ENCODE measurements at regions not wholly inside any gene's neighbourhood (a gene's known extent, or its start where the extent isn't known, plus 50 kb on each side); places are given as distances from the start of the nearest gene placed in this dataset.

DNA sequence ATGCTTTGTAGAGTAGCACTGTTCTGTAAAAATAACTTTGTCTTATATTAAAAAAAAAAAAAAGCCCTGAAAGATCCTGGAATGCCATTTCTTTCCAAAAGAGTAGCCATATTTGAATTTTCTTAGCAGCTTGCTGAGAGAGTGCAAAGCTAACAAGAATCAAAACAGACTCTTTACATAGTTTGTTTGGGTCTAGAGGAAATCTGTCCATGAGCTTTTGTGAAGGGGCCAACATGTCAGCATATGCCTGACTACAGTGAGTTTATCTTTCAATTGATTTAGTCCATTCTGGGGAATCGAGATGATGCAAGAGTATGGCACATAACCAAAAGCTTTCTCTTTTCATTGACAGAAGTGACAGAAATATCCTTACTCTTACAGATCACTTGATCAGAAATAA is 777.7 kb upstream of the ACVR2A start:
- DNase-seq (no peak), FAIRE-seq (no peak)
- Histone ChIP-seq H3K27ac (ENCODE audit: low read depth in 1 of 3, low read length in 2 of 3) (no peak overlapping the region), H3K36me3 (ENCODE audit: control insufficient read depth in 3 of 3, insufficient read depth in 2 of 3, low read depth in 1 of 3, low read length in 3 of 3) (no peaks in the 10 kb centered on the region), H3K4me3 (ENCODE audit: low read depth in 1 of 3, low read length in 3 of 3) (no peak overlapping the region), H3K27me3 (ENCODE audit: control insufficient read depth in 3 of 3, insufficient read depth in 3 of 3, low read length in 3 of 3) (no peaks in the 10 kb centered on the region), H3K4me1 (ENCODE audit: control insufficient read depth in 3 of 3, insufficient read depth in 2 of 3, low read depth in 1 of 3, low read length in 2 of 3) (no peaks in the 10 kb centered on the region), H3K9me3 (ENCODE audit: control insufficient read depth in 2 of 2, insufficient read depth in 1 of 2, low read depth in 1 of 2, low read length in 1 of 2) (no peaks in the 10 kb centered on the region)
- 76 to 93% (median 77%) methylated on average over 1 of the region's 1 CpG for WGBS, 3 donors

DNA sequence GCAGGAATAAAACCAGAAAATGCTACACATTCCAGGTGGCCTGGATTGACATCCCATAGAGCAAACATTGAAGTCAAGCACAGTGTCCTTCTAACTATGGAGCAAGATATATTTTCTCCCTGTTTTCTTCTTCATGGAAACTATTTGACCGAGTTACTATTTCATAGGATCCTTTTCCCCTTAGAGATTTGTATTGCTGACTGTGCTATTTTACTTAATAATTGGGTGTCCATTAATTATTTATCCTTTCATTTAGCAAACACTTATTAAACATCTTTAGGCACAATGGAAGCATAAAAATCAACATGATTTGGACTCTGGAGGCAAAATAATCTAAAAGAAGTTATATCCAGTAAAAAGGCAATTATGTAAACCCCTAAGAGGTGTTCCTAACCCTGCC is 782.8 kb upstream of the ACVR2A start:
- DNase-seq: no peak
- H3K9me3 ChIP-seq (ENCODE audit: control insufficient read depth in 2 of 2, insufficient read depth in 1 of 2, low read depth in 1 of 2, low read length in 1 of 2): no peaks in the 10 kb centered on the region
- no peaks in the 10 kb centered on the region for H3K27me3 ChIP-seq (ENCODE audit: control insufficient read depth in 3 of 3, insufficient read depth in 3 of 3, low read length in 3 of 3)
- no peak for FAIRE-seq
- H3K4me1 ChIP-seq (ENCODE audit: control insufficient read depth in 3 of 3, insufficient read depth in 2 of 3, low read depth in 1 of 3, low read length in 2 of 3): no peaks in the 10 kb centered on the region
- no peaks in the 10 kb centered on the region for H3K36me3 ChIP-seq (ENCODE audit: control insufficient read depth in 3 of 3, insufficient read depth in 2 of 3, low read depth in 1 of 3, low read length in 3 of 3)
- no peak overlapping the region for H3K4me3 ChIP-seq (ENCODE audit: low read depth in 1 of 3, low read length in 3 of 3)
- 0 to 36% (median 7%) methylated on average over 1 of the region's 1 CpG for WGBS, 3 donors
- H3K27ac ChIP-seq (ENCODE audit: low read depth in 1 of 3, low read length in 2 of 3): no peak overlapping the region

DNA sequence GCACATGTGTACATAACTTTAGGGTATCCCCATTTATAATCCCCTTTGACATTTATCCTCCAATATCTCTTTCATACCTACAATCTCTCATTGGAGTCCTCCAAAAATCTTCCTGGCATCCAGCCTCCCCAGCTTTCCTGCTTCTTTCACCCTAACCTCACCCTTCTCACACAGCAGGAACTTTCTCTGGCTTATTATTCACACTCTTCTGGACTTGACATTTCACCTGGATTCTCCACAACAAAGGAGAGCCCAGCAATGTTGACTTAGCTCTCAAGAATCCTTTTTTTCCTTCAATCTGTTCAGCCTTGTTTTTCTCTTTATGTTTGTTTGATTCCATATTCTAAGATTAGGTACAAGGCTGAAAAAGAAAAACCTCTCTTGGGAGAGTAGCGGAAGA is 783.6 kb upstream of the ACVR2A start:
- DNase-seq (no peak), FAIRE-seq (no peak)
- WGBS, 3 donors: 94 to 98% (median 96%) methylated on average over 1 of the region's 1 CpG
- H3K9me3 ChIP-seq (ENCODE audit: control insufficient read depth in 2 of 2, insufficient read depth in 1 of 2, low read depth in 1 of 2, low read length in 1 of 2): no peaks in the 10 kb centered on the region
- no peaks in the 10 kb centered on the region for H3K27me3 ChIP-seq (ENCODE audit: control insufficient read depth in 3 of 3, insufficient read depth in 3 of 3, low read length in 3 of 3)
- no peak overlapping the region for H3K4me3 ChIP-seq (ENCODE audit: low read depth in 1 of 3, low read length in 3 of 3)
- no peaks in the 10 kb centered on the region for H3K36me3 ChIP-seq (ENCODE audit: control insufficient read depth in 3 of 3, insufficient read depth in 2 of 3, low read depth in 1 of 3, low read length in 3 of 3)
- H3K4me1 ChIP-seq (ENCODE audit: control insufficient read depth in 3 of 3, insufficient read depth in 2 of 3, low read depth in 1 of 3, low read length in 2 of 3): no peaks in the 10 kb centered on the region
- H3K27ac ChIP-seq (ENCODE audit: low read depth in 1 of 3, low read length in 2 of 3): no peak overlapping the region

DNA sequence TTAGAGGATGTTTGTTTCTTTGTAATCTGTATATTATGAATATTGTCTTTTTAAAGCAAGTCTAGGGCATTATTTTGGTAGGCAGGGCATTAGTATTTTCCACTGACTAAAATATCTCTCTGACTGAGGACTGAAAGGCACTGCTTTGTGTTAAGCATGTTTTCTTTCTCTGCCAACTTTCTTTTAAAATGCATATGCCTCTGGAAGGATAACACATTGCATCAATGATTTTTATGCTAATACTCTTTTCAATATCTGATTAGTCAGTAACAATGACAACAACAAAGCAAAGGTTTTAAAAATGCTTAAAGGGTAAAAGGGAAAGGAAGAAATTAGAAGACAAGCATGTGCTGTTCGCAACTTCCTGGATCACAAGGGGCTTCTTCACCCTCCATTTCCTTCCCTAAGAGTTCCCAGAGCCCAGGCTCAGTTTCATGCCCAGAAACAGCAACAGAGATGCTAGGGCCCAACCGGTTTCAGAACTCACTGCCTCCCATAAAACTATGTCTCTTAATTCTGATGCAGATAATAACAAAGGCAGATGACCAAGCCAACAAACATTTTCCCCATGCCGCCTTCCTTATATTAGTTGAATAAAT is 786.8 kb upstream of the ACVR2A start:
- WGBS, 3 donors: 75 to 96% (median 88%) methylated on average over 3 of the region's 3 CpGs
- Histone ChIP-seq H3K27me3 (ENCODE audit: control insufficient read depth in 3 of 3, insufficient read depth in 3 of 3, low read length in 3 of 3) (no peaks in the 10 kb centered on the region), H3K4me3 (ENCODE audit: low read depth in 1 of 3, low read length in 3 of 3) (no peak overlapping the region), H3K9me3 (ENCODE audit: control insufficient read depth in 2 of 2, insufficient read depth in 1 of 2, low read depth in 1 of 2, low read length in 1 of 2) (peaks cover 0 to 12% of the 10 kb centered on the region in 2 donors), H3K36me3 (ENCODE audit: control insufficient read depth in 3 of 3, insufficient read depth in 2 of 3, low read depth in 1 of 3, low read length in 3 of 3) (no peaks in the 10 kb centered on the region), H3K27ac (ENCODE audit: low read depth in 1 of 3, low read length in 2 of 3) (no peak overlapping the region), H3K4me1 (ENCODE audit: control insufficient read depth in 3 of 3, insufficient read depth in 2 of 3, low read depth in 1 of 3, low read length in 2 of 3) (no peaks in the 10 kb centered on the region)
- FAIRE-seq (no peak), DNase-seq (no peak)

DNA sequence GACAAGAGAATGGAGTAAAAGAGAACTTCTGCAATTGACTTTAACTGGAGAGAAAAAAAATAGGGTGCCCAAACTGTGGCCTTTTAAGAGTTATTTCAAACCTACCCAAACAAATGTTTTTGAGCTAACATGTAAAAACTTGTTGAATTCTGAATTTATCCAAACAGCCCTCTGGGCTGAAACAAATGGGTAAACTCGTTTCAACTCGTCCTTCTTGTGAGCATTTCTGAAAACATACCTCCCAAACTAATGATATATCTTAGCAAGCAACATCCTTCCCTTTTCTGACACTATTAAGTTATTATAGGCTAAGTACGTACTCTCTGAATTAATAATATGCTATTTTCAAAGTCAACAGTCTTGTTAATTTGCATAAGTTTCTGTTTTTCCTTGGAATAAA is 793.0 kb upstream of the ACVR2A start:
- Histone ChIP-seq H3K27ac (ENCODE audit: low read depth in 1 of 3, low read length in 2 of 3) (no peak overlapping the region), H3K4me3 (ENCODE audit: low read depth in 1 of 3, low read length in 3 of 3) (no peak overlapping the region), H3K36me3 (ENCODE audit: control insufficient read depth in 3 of 3, insufficient read depth in 2 of 3, low read depth in 1 of 3, low read length in 3 of 3) (no peaks in the 10 kb centered on the region), H3K4me1 (ENCODE audit: control insufficient read depth in 3 of 3, insufficient read depth in 2 of 3, low read depth in 1 of 3, low read length in 2 of 3) (peaks cover 0 to 3% (median 0%) of the 10 kb centered on the region in 3 donors), H3K9me3 (ENCODE audit: control insufficient read depth in 2 of 2, insufficient read depth in 1 of 2, low read depth in 1 of 2, low read length in 1 of 2) (peaks cover 0 to 12% of the 10 kb centered on the region in 2 donors), H3K27me3 (ENCODE audit: control insufficient read depth in 3 of 3, insufficient read depth in 3 of 3, low read length in 3 of 3) (peaks cover 0 to 2% (median 0%) of the 10 kb centered on the region in 3 donors)
- FAIRE-seq (no peak), DNase-seq (no peak)
- 62 to 79% (median 62%) methylated on average over 3 of the region's 3 CpGs for WGBS, 3 donors

DNA sequence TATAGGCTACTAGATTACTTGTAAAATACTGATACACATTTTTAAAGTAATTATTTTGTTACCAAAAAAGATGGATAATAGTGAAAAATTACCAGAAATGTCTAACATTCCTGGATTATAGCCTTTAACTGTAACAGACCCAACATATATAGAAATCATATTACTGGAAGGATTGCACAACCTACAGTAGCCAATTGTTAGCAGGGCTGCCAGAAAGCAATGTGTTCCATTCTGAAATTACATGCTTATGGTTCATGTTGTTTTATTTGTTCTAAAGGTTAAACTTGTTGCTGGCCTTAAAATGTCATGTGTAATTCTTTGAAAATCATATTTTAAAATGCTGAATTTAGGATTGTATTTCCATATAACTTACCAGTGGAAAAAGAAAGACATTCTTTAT is 793.6 kb upstream of the ACVR2A start:
- DNase-seq (no peak), FAIRE-seq (no peak)
- Histone ChIP-seq H3K27ac (ENCODE audit: low read depth in 1 of 3, low read length in 2 of 3) (no peak overlapping the region), H3K9me3 (ENCODE audit: control insufficient read depth in 2 of 2, insufficient read depth in 1 of 2, low read depth in 1 of 2, low read length in 1 of 2) (peaks cover 0 to 12% of the 10 kb centered on the region in 2 donors), H3K4me1 (ENCODE audit: control insufficient read depth in 3 of 3, insufficient read depth in 2 of 3, low read depth in 1 of 3, low read length in 2 of 3) (peaks cover 0 to 3% (median 0%) of the 10 kb centered on the region in 3 donors), H3K4me3 (ENCODE audit: low read depth in 1 of 3, low read length in 3 of 3) (no peak overlapping the region), H3K27me3 (ENCODE audit: control insufficient read depth in 3 of 3, insufficient read depth in 3 of 3, low read length in 3 of 3) (peaks cover 0 to 2% (median 0%) of the 10 kb centered on the region in 3 donors), H3K36me3 (ENCODE audit: control insufficient read depth in 3 of 3, insufficient read depth in 2 of 3, low read depth in 1 of 3, low read length in 3 of 3) (no peaks in the 10 kb centered on the region)

DNA sequence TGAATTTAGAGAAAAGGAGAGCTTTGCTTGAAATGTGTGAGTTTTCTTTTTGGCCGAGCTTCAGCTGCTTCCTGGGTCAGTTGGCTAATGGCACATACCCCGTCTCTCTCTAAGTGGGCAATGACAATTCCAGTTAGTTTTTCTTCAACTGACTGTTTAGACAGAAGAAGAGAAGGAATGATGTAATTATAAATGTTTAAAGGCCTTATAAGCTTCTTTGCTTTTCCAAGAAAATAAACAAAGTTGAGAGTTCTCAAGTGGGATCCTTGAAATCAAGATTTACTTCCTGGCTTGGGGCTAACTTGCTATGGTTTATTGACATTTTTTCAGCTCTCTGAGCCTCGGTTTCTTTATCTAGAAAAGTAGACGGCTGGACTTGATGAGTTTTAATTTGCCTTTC is 794.9 kb upstream of the ACVR2A start:
- FAIRE-seq: no peak
- WGBS, 3 donors: 50 to 74% (median 65%) methylated on average over 4 of the region's 4 CpGs
- Histone ChIP-seq H3K27me3 (ENCODE audit: control insufficient read depth in 3 of 3, insufficient read depth in 3 of 3, low read length in 3 of 3) (peaks cover 0 to 2% (median 0%) of the 10 kb centered on the region in 3 donors), H3K27ac (ENCODE audit: low read depth in 1 of 3, low read length in 2 of 3) (no peak overlapping the region), H3K9me3 (ENCODE audit: control insufficient read depth in 2 of 2, insufficient read depth in 1 of 2, low read depth in 1 of 2, low read length in 1 of 2) (peaks cover 0 to 12% of the 10 kb centered on the region in 2 donors), H3K36me3 (ENCODE audit: control insufficient read depth in 3 of 3, insufficient read depth in 2 of 3, low read depth in 1 of 3, low read length in 3 of 3) (no peaks in the 10 kb centered on the region), H3K4me1 (ENCODE audit: control insufficient read depth in 3 of 3, insufficient read depth in 2 of 3, low read depth in 1 of 3, low read length in 2 of 3) (peaks cover 0 to 3% (median 0%) of the 10 kb centered on the region in 3 donors), H3K4me3 (ENCODE audit: low read depth in 1 of 3, low read length in 3 of 3) (no peak overlapping the region)
- no peak for DNase-seq

DNA sequence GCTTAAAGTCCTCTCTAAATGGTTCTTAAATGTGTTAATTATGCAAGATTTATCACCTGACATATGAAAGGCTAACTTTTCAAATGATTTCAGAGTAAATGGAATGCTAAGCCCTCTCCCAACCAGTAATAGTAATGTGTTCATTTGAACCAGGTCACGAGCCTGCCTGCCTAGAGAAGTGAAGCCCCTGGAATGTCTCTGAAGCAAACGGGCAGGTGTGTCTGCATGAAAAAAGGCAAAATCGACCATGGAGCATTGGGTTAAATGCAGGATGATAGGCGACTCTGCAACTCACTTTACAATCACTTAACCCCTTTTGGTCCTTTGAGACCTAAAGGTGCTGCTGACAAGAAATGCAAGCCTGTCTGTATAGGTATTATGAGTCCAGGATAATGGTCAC is 798.4 kb upstream of the ACVR2A start:
- FAIRE-seq: no peak
- H3K27ac ChIP-seq (ENCODE audit: low read depth in 1 of 3, low read length in 2 of 3): no peak overlapping the region
- DNase-seq: no peak

DNA sequence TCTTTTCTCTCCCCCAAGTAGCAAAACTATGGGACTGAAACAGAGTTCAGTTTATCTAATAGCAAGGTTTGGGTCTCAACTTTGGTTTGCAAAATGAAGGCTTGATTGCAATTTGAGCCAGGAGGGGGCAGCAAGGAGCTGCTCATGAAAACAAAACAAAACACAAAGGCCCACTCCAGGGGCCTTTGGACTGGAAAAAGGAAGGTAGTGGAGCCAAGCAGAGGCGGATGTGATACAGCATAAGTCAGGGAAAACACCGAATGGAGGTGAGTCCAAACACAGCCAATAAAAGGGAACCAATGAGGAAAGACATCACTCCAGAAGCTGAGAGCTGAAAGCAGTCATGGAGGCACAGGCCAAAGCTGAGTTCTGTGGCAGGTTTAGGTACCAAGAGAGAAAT is 799.7 kb upstream of the ACVR2A start:
- DNase-seq: peak; percentile 60 to 73
- 12 to 34% (median 13%) methylated on average over 2 of the region's 2 CpGs for WGBS, 3 donors
- no peak overlapping the region for H3K4me3 ChIP-seq (ENCODE audit: low read depth in 1 of 3, low read length in 3 of 3)
- H3K27ac ChIP-seq (ENCODE audit: low read depth in 1 of 3, low read length in 2 of 3): no peak overlapping the region
- H3K36me3 ChIP-seq (ENCODE audit: control insufficient read depth in 3 of 3, insufficient read depth in 2 of 3, low read depth in 1 of 3, low read length in 3 of 3): no peaks in the 10 kb centered on the region
- no peaks in the 10 kb centered on the region for H3K9me3 ChIP-seq (ENCODE audit: control insufficient read depth in 2 of 2, insufficient read depth in 1 of 2, low read depth in 1 of 2, low read length in 1 of 2)
- H3K27me3 ChIP-seq (ENCODE audit: control insufficient read depth in 3 of 3, insufficient read depth in 3 of 3, low read length in 3 of 3): no peaks in the 10 kb centered on the region
- peaks cover 0 to 10% (median 0%) of the 10 kb centered on the region in 3 donors for H3K4me1 ChIP-seq (ENCODE audit: control insufficient read depth in 3 of 3, insufficient read depth in 2 of 3, low read depth in 1 of 3, low read length in 2 of 3)
- no peak for FAIRE-seq

More for the DNA sequence above, 798.4 kb upstream of the ACVR2A start:
- Histone ChIP-seq H3K4me3 (ENCODE audit: low read depth in 1 of 3, low read length in 3 of 3) (no peak overlapping the region), H3K36me3 (ENCODE audit: control insufficient read depth in 3 of 3, insufficient read depth in 2 of 3, low read depth in 1 of 3, low read length in 3 of 3) (no peaks in the 10 kb centered on the region), H3K4me1 (ENCODE audit: control insufficient read depth in 3 of 3, insufficient read depth in 2 of 3, low read depth in 1 of 3, low read length in 2 of 3) (peaks cover 0 to 3% (median 0%) of the 10 kb centered on the region in 3 donors), H3K9me3 (ENCODE audit: control insufficient read depth in 2 of 2, insufficient read depth in 1 of 2, low read depth in 1 of 2, low read length in 1 of 2) (no peaks in the 10 kb centered on the region), H3K27me3 (ENCODE audit: control insufficient read depth in 3 of 3, insufficient read depth in 3 of 3, low read length in 3 of 3) (peaks cover 0 to 2% (median 0%) of the 10 kb centered on the region in 3 donors)
- 69 to 82% (median 73%) methylated on average over 4 of the region's 4 CpGs for WGBS, 3 donors
